ENCODE measurements at regions not wholly inside any gene's neighbourhood (a gene's known extent, or its start where the extent isn't known, plus 50 kb on each side); places are given as distances from the start of the nearest gene placed in this dataset.

- POLR2A ChIA-PET: no interaction called here
- DNase-seq (no peak), ATAC-seq (no peak)
- Mint-ChIP-seq H3K27me3 (ENCODE audit: low read depth) (no peaks in the 10 kb centered on the region), H3K9me3 (ENCODE audit: insufficient read depth) (no peaks in the 10 kb centered on the region), H3K27ac (no peak overlapping the region), H3K4me3 (no peak overlapping the region), H3K4me1 (ENCODE audit: low read depth) (no peaks in the 10 kb centered on the region), H3K36me3 (ENCODE audit: low read depth) (no peaks in the 10 kb centered on the region)
- CTCF ChIA-PET: interaction anchor here (0.6 kb wide), 1 partner anchor 35 kb away, joined by 3 read pairs; no protein-coding TSS in a partner anchor
Observed at GRCh38 chr7:41475801-41476459, 227.0 kb downstream of the INHBA start.

DNA sequence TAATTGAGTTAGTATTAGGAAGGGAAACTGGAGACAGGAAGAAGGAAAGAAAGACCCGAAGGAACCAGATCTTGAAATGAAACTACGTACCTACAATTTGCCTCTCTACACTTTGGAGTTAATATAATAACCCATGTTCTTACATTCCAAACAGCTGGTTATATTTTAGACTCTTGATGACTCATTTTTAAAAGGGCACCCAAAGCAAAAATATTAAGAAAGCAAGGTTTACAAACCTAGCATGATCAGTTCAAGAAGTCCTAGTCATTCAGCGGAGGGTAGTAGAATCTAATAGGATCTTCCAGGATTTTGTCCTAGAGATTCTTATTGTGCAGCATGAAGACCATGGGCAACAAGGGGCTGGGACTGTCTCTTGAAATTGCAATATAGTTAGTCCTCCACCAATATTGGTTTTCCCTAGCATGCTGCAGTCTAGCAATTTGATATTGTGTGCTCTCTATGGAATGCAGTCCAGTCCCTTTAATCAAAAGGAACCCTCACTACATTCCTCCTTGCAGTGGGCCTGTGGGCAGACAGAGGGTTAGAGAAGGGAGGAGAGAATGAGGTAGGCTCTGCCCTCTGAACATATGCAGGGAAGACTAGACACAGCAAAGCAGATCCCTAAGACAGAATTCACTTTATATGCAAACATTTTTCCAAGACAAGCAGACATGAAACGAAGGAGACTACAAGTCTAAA, 230.3 kb downstream of the INHBA start:
- ChIA-PET POLR2A (no interaction called here), CTCF (no interaction called here)
- no peaks in the 10 kb centered on the region for H3K36me3 Mint-ChIP-seq (ENCODE audit: low read depth)
- no peak overlapping the region for H3K27ac Mint-ChIP-seq
- no peak overlapping the region for H3K4me3 Mint-ChIP-seq
- DNase-seq (no peak), ATAC-seq (no peak)
- H3K27me3 Mint-ChIP-seq (ENCODE audit: low read depth): no peaks in the 10 kb centered on the region
- H3K4me1 Mint-ChIP-seq (ENCODE audit: low read depth): no peaks in the 10 kb centered on the region
- no peaks in the 10 kb centered on the region for H3K9me3 Mint-ChIP-seq (ENCODE audit: insufficient read depth)

GRCh38 chr7:41470081-41470480, 232.8 kb downstream of the INHBA start:
- POLR2A ChIA-PET: no interaction called here
- no peak overlapping the region for H3K4me3 Mint-ChIP-seq
- CTCF ChIA-PET: no interaction called here
- no peaks in the 10 kb centered on the region for H3K4me1 Mint-ChIP-seq (ENCODE audit: low read depth)
- no peaks in the 10 kb centered on the region for H3K27me3 Mint-ChIP-seq (ENCODE audit: low read depth)
- no peak for DNase-seq
- H3K36me3 Mint-ChIP-seq (ENCODE audit: low read depth): no peaks in the 10 kb centered on the region
- no peaks in the 10 kb centered on the region for H3K9me3 Mint-ChIP-seq (ENCODE audit: insufficient read depth)
- no peak for ATAC-seq
- no peak overlapping the region for H3K27ac Mint-ChIP-seq

- POLR2A ChIA-PET: no interaction called here
Observed at GRCh38 chr7:41467596-41467995, 235.3 kb downstream of the INHBA start.

GRCh38 chr7:41466760-41467384, 236.0 kb downstream of the INHBA start:
- CTCF ChIA-PET: no interaction called here
- no peak for ATAC-seq
- no peak for DNase-seq
- Mint-ChIP-seq H3K9me3 (ENCODE audit: insufficient read depth) (no peaks in the 10 kb centered on the region), H3K27ac (no peak overlapping the region), H3K36me3 (ENCODE audit: low read depth) (no peaks in the 10 kb centered on the region), H3K4me3 (no peak overlapping the region), H3K27me3 (ENCODE audit: low read depth) (no peaks in the 10 kb centered on the region), H3K4me1 (ENCODE audit: low read depth) (no peaks in the 10 kb centered on the region)
- POLR2A ChIA-PET: no interaction called here

More at GRCh38 chr7:41467596-41467995, 235.3 kb downstream of the INHBA start:
- Mint-ChIP-seq H3K27ac (no peak overlapping the region), H3K9me3 (ENCODE audit: insufficient read depth) (no peaks in the 10 kb centered on the region), H3K4me3 (no peak overlapping the region), H3K36me3 (ENCODE audit: low read depth) (no peaks in the 10 kb centered on the region), H3K4me1 (ENCODE audit: low read depth) (no peaks in the 10 kb centered on the region), H3K27me3 (ENCODE audit: low read depth) (no peaks in the 10 kb centered on the region)
- CTCF ChIA-PET: no interaction called here
- DNase-seq (no peak), ATAC-seq (no peak)

- H3K9me3 Mint-ChIP-seq (ENCODE audit: insufficient read depth): peaks cover 2% of the 10 kb centered on the region
- no peaks in the 10 kb centered on the region for H3K36me3 Mint-ChIP-seq (ENCODE audit: low read depth)
- H3K4me3 Mint-ChIP-seq: no peak overlapping the region
- POLR2A ChIA-PET: no interaction called here
- H3K4me1 Mint-ChIP-seq (ENCODE audit: low read depth): no peaks in the 10 kb centered on the region
- no peaks in the 10 kb centered on the region for H3K27me3 Mint-ChIP-seq (ENCODE audit: low read depth)
- DNase-seq (no peak), ATAC-seq (no peak)
- no peak overlapping the region for H3K27ac Mint-ChIP-seq
- CTCF ChIA-PET: no interaction called here
Observed at GRCh38 chr7:41465571-41465970, 237.3 kb downstream of the INHBA start.

DNA sequence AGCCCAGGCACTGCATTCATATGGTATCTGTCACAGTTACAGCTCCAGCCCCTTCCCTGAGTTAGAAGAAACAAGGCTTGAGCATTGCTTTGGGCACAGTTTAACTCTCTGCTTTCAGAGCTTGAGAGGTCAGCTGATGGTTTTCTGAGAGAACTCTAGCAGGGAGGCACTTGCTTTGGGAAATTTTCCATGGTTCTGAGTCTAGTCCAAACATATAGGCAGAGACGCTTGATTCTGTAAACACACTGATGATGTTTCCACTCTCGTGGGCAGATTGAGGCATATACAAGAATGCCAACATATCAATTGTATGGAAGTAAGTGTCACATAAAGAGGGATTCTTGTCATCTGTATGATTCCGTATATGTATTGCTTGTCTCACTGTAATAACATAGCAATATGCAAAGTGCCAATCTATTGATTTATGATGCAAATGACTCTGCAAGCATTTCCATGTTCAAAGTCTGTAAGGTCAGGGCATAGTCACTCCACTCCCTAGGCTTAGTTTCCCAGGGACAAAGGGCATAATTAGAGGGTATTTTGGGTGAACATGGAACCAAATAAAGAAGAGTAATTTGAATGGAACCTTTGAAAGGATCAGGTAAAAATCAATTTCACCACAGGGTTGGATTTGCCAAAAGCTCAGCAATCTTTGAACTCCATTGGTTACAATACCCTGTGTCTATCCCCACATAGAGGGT, 239.0 kb downstream of the INHBA start:
- ChIA-PET POLR2A (no interaction called here), CTCF (no interaction called here)
- Mint-ChIP-seq H3K27me3 (ENCODE audit: low read depth) (no peaks in the 10 kb centered on the region), H3K4me1 (ENCODE audit: low read depth) (no peaks in the 10 kb centered on the region), H3K36me3 (ENCODE audit: low read depth) (no peaks in the 10 kb centered on the region), H3K27ac (no peak overlapping the region), H3K9me3 (ENCODE audit: insufficient read depth) (peaks cover 2% of the 10 kb centered on the region), H3K4me3 (no peak overlapping the region)
- DNase-seq (no peak), ATAC-seq (no peak)

GRCh38 chr7:41459623-41460261, 243.1 kb downstream of the INHBA start:
- H3K27me3 Mint-ChIP-seq (ENCODE audit: low read depth): no peaks in the 10 kb centered on the region
- ChIA-PET POLR2A (no interaction called here), CTCF (no interaction called here)
- no peaks in the 10 kb centered on the region for H3K36me3 Mint-ChIP-seq (ENCODE audit: low read depth)
- no peak overlapping the region for H3K4me3 Mint-ChIP-seq
- DNase-seq (no peak), ATAC-seq (no peak)
- H3K4me1 Mint-ChIP-seq (ENCODE audit: low read depth): no peaks in the 10 kb centered on the region
- H3K27ac Mint-ChIP-seq: no peak overlapping the region
- peaks cover 2% of the 10 kb centered on the region for H3K9me3 Mint-ChIP-seq (ENCODE audit: insufficient read depth)

- no peak for DNase-seq
- H3K27ac Mint-ChIP-seq: no peak overlapping the region
- H3K9me3 Mint-ChIP-seq (ENCODE audit: insufficient read depth): peaks cover 2% of the 10 kb centered on the region
- CTCF ChIA-PET: no interaction called here
- no peak overlapping the region for H3K4me3 Mint-ChIP-seq
- no peak for ATAC-seq
- no peaks in the 10 kb centered on the region for H3K27me3 Mint-ChIP-seq (ENCODE audit: low read depth)
- no peaks in the 10 kb centered on the region for H3K36me3 Mint-ChIP-seq (ENCODE audit: low read depth)
- POLR2A ChIA-PET: no interaction called here
- H3K4me1 Mint-ChIP-seq (ENCODE audit: low read depth): no peaks in the 10 kb centered on the region
Observed at GRCh38 chr7:41459183-41459582, 243.7 kb downstream of the INHBA start.

DNA sequence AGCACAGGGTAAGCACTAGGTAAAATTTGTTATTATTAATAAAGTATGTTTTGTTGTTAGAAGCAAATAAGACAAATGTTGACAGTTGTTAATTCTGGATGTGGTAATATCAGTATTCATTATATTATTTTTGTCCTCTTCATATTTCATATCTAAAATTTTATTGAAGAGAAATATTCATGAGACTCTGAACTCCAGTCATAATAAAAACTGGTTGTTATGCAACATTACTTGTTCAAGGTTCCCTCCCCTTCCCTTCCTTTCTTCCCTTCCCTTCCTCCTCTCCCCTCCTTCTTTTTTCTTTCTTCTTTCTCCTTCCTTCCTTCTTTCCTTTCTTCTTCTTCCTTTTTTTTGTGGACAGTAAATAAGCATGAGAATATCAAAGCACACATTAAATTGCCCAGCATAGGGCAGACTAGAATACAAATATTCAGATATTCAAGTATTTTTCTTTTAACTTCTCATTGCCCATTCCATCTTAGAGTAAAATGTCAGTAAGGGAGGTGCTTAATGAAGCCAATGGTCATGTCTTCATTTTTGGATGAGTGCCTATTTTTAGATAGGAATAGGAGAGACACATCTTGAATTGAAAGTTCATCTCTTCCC, 245.0 kb downstream of the INHBA start:
- no peak overlapping the region for H3K27ac Mint-ChIP-seq
- DNase-seq: no peak
- peaks cover 2% of the 10 kb centered on the region for H3K9me3 Mint-ChIP-seq (ENCODE audit: insufficient read depth)
- no peak overlapping the region for H3K4me3 Mint-ChIP-seq
- ATAC-seq: no peak
- POLR2A ChIA-PET: no interaction called here
- H3K27me3 Mint-ChIP-seq (ENCODE audit: low read depth): no peaks in the 10 kb centered on the region
- no peaks in the 10 kb centered on the region for H3K4me1 Mint-ChIP-seq (ENCODE audit: low read depth)
- CTCF ChIA-PET: no interaction called here
- H3K36me3 Mint-ChIP-seq (ENCODE audit: low read depth): no peaks in the 10 kb centered on the region

GRCh38 chr7:41451826-41452225, 251.1 kb downstream of the INHBA start:
- Mint-ChIP-seq H3K4me1 (ENCODE audit: low read depth) (no peaks in the 10 kb centered on the region), H3K27me3 (ENCODE audit: low read depth) (no peaks in the 10 kb centered on the region), H3K36me3 (ENCODE audit: low read depth) (no peaks in the 10 kb centered on the region), H3K9me3 (ENCODE audit: insufficient read depth) (no peaks in the 10 kb centered on the region), H3K4me3 (no peak overlapping the region), H3K27ac (no peak overlapping the region)
- ChIA-PET CTCF (no interaction called here), POLR2A (no interaction called here)
- DNase-seq (no peak), ATAC-seq (no peak)

DNA sequence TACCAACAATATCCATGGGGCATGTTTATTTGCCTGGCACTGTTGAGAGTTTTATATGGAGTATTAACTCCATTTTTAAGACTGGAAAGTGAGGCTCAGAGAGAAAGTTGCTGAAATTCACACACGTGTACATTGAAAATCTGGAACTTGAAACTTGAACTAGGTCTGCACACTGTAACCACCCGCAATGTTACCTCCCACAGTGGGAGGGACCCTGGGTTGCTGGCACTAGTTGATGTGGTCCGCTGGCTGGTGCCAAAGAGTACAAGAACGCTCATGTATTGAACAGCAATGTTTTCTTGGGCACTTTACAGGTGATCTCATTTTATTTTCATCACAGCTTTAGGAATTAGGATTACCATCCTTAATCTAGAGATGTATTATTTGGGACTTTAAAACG, 253.2 kb downstream of the INHBA start:
- ATAC-seq (no peak), DNase-seq (no peak)
- no peaks in the 10 kb centered on the region for H3K9me3 Mint-ChIP-seq (ENCODE audit: insufficient read depth)
- POLR2A ChIA-PET: no interaction called here
- no peaks in the 10 kb centered on the region for H3K27me3 Mint-ChIP-seq (ENCODE audit: low read depth)
- H3K4me1 Mint-ChIP-seq (ENCODE audit: low read depth): no peaks in the 10 kb centered on the region
- H3K4me3 Mint-ChIP-seq: no peak overlapping the region
- no peaks in the 10 kb centered on the region for H3K36me3 Mint-ChIP-seq (ENCODE audit: low read depth)
- no peak overlapping the region for H3K27ac Mint-ChIP-seq
- CTCF ChIA-PET: no interaction called here
